Muscle layer of colon (tissue), 2 donors: ENCODE measurements at regions not wholly inside any gene's neighbourhood (a gene's known extent, or its start where the extent isn't known, plus 50 kb on each side); places are given as distances from the start of the nearest gene placed in this dataset.
"Not testable (repeated sequence)": the region's sequence is repeated elsewhere in the genome, so short reads cannot be mapped to it uniquely, and the experiment has no call there.

Experiments used
- H3K27ac ChIP-seq: one replicate; pipeline ENCODE4 v1.7.0; 2013; ENCODE audit warnings: low read depth, mild to moderate bottlenecking, low read length, moderate library complexity
- H3K27me3 ChIP-seq, 2 donors: one replicate each; pipeline ENCODE4 v1.7.0; 2013; ENCODE audit warnings: low read length in 2 of 2, mild to moderate bottlenecking in 2 of 2; ENCODE audit not compliant: insufficient read depth in 2 of 2, control insufficient read depth in 1 of 2
- H3K36me3 ChIP-seq: one replicate; pipeline ENCODE4 v1.7.0; 2013; ENCODE audit warnings: mild to moderate bottlenecking, low read length; ENCODE audit not compliant: insufficient read depth
- H3K4me1 ChIP-seq: one replicate; pipeline ENCODE4 v1.7.0; 2013; ENCODE audit warnings: mild to moderate bottlenecking, low read length; ENCODE audit not compliant: insufficient read depth
- H3K4me3 ChIP-seq, 2 donors: one replicate each; pipeline ENCODE4 v1.7.0; 2013; ENCODE audit warnings: low read length in 2 of 2, low read depth in 1 of 2, mild to moderate bottlenecking in 1 of 2, moderate library complexity in 1 of 2
- H3K9ac ChIP-seq: one replicate; pipeline ENCODE4 v1.7.0; 2013; ENCODE audit warnings: low read length
- H3K9me3 ChIP-seq: one replicate; pipeline ENCODE4 v1.7.0; 2013; ENCODE audit warnings: mild to moderate bottlenecking, low read length
- donor health status: abdominal sarcoma.
- donor health status: Adenocarcinoma of cecum.

DNA sequence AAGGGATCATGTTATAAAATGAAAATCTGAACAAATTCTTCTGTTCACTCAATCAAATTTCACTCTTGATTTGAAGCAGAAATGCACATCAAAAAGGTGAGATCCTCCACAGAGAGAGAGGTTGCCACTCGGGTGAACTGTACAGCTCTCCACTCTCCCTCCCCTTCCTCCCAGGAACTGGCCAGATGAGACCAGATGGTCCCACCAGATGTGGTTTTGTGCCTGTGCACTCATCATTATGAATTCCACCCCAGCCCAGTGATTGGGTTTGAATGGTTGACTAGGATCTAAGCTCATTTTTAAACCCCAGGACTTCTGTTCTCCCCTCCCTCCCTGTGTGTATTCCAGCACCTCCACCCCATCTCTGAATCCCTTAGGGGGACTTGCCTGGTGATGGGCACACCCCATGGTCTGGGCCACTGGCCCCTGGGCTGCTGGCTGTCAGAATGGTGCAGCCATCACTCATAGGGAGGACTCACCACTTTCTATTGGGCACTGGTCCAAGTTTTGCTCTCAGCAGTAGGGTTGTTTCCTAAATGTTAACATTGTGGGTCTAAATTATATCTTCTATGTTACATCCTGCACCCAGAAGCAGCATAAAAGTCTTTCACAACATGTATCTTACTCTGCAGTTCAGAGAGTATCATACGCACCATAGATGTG, 393.1 kb downstream of the TNS3 start:
- Histone ChIP-seq H3K4me1 (peaks cover 22% of the 10 kb centered on the region), H3K36me3 (no peaks in the 10 kb centered on the region), H3K27me3 (no peaks in the 10 kb centered on the region), H3K9ac (no peak overlapping the region), H3K4me3 (no peak overlapping the region), H3K9me3 (no peaks in the 10 kb centered on the region), H3K27ac (no peak overlapping the region)

DNA sequence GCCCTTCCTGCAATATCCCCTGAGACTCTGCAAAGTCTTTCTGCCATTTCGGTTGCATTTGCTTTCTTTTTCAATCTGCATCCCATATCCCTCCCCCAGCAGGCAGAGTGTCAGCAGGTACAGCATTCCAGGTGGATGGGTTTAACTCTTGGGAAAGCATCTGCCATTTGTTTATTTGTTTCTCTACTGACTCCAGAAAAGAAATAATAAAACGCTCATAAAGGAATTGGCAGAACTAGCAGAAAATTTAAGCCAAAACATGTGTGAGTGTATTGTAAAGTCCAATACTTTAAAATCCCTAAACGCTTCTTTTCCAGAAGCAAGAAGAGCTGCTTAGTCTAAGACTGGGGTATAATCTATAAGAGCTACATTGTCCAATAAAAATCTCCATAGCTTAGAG, 393.8 kb downstream of the TNS3 start:
- H3K9me3 ChIP-seq: no peaks in the 10 kb centered on the region
- H3K27ac ChIP-seq: no peak overlapping the region
- no peaks in the 10 kb centered on the region for H3K27me3 ChIP-seq
- peaks cover 28% of the 10 kb centered on the region for H3K4me1 ChIP-seq
- H3K36me3 ChIP-seq: no peaks in the 10 kb centered on the region
- no peak overlapping the region for H3K4me3 ChIP-seq
- H3K9ac ChIP-seq: no peak overlapping the region

DNA sequence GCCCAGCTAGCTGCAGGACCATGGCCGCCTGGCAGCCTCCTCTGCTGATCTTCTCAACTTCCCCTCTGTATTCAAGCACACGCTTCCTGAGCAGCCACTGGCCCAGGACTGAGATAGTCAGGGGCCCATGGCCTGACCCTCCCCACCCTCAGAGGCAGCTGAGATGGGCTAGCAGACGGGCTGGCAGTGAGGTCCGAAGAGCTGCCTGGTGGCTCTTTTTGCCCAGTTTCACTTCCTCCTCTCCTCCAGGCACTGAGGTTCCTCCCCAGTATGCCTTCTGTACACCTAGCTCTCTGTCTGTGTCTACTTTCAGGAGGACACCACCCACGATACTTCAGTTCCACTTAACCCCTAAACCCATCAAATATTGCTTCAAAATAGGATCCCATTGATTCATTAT, 395.6 kb downstream of the TNS3 start:
- H3K4me1 ChIP-seq: peaks cover 46% of the 10 kb centered on the region
- H3K9ac ChIP-seq: no peak overlapping the region
- H3K4me3 ChIP-seq: no peak overlapping the region
- H3K27me3 ChIP-seq: no peaks in the 10 kb centered on the region
- no peaks in the 10 kb centered on the region for H3K9me3 ChIP-seq
- H3K27ac ChIP-seq: no peak overlapping the region
- no peaks in the 10 kb centered on the region for H3K36me3 ChIP-seq

DNA sequence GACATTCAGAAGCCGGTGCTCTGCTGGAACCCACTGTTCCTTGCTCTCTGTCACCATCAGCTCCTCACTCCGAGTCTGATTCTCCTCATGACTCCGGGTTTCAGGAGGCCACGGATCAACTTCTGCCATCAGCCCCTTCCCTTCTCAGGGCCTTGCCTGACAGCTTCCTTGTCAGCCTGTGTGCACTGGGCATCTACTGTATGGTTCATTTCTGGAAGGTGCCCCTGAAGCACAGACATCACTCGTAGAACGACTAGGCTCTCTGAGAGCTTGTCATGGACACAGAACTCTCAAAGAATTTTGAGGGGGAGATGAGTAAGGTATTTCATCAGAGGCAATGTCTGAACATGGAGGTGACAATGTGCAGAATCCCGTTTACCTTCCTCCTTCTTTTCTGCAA, 396.1 kb downstream of the TNS3 start:
- Histone ChIP-seq H3K27ac (no peak overlapping the region), H3K36me3 (no peaks in the 10 kb centered on the region), H3K27me3 (no peaks in the 10 kb centered on the region), H3K9ac (no peak overlapping the region), H3K4me1 (peaks cover 51% of the 10 kb centered on the region), H3K4me3 (no peak overlapping the region), H3K9me3 (no peaks in the 10 kb centered on the region)

DNA sequence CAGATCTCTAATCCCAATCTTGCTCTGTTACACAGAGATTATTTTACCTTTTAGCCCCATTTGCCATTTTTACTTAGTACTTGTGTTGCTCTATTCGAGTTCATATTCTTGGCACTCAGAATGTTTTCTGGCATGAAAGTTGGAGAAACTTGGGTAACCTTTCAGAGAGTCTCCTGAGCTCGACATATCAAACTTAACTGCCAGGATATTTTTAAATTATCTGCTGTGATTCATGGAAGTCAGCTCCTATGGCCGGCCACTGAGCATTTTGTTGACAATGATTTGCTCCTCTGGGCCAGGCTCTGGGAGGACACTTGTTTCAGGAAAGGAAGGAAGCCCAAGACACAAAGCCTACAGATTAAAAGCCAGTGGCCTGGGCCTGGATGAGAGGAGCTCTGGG, 396.7 kb downstream of the TNS3 start:
- no peaks in the 10 kb centered on the region for H3K27me3 ChIP-seq
- H3K36me3 ChIP-seq: no peaks in the 10 kb centered on the region
- H3K27ac ChIP-seq: no peak overlapping the region
- no peak overlapping the region for H3K9ac ChIP-seq
- no peak overlapping the region for H3K4me3 ChIP-seq
- H3K9me3 ChIP-seq: no peaks in the 10 kb centered on the region
- peaks cover 57% of the 10 kb centered on the region for H3K4me1 ChIP-seq

DNA sequence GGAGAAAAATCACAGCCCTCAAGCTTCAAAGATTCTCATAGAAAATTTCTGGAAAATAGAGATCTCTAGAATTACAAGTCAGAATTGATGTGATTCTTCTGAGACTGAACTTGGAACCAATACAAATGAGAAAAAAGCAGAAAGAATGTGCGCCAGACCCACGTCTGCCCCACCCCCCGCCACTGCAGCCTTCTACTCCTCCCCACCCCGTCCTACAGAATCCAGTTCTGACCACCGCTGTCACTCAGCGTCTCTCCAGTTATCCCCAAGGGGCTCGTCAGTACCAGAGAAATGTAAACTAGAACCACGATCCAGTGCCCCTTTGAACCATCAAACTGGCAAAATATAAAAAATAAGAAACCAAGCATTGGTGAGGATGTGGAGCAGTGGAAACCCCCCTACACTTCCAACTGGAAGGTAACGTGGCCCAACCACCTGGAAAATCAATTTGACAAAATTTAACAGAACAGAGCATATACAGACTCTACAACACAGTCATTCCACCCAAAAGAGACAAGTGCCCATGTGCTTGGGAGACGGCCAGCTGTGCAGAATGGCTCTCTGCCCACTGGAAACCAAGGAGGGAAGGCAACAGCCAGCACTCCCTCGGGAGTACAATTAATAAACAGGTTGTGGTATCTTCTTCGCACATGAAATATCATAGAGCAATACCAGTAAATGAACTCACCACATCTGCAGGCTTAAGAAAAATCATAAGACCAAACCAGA, 397.9 kb downstream of the TNS3 start:
- no peaks in the 10 kb centered on the region for H3K9me3 ChIP-seq
- no peaks in the 10 kb centered on the region for H3K36me3 ChIP-seq
- peaks cover 57% of the 10 kb centered on the region for H3K4me1 ChIP-seq
- H3K27ac ChIP-seq: no peak overlapping the region
- no peak overlapping the region for H3K4me3 ChIP-seq
- H3K9ac ChIP-seq: no peak overlapping the region
- no peaks in the 10 kb centered on the region for H3K27me3 ChIP-seq

DNA sequence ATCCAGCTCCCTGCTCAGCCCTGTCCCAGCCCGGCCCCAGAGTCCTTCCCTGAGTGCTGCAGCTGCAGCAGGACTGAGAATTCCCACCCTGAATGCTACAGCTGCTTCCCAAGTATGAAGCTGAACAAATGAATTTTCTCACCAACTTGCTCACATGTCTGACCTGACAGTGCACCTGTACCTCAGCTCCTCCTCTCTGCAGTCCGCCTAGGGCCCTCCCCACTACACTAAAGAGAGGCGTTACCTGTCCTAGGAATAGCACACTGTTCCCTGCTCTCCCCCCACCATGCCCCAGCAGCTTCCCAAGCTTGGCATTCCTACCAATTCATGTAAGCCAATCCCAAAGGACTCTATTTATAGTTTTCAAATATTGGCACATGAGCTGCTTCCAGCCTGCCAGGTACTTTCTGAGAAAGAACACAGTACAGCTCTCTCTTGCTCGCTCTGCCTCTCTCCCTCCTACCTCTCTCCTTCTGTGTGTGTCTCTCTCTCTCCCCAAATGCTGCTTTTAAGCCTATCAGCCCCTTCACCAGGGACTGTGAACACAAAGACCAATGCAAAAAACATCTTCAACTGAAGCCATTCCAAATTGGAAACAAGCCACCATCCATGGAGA, 400.1 kb downstream of the TNS3 start:
- Histone ChIP-seq H3K27me3 (no peaks in the 10 kb centered on the region), H3K9me3 (no peaks in the 10 kb centered on the region), H3K9ac (no peak overlapping the region), H3K27ac (peak overlapping the region; percentile 19), H3K36me3 (no peaks in the 10 kb centered on the region), H3K4me3 (no peak overlapping the region), H3K4me1 (peaks cover 57% of the 10 kb centered on the region)

DNA sequence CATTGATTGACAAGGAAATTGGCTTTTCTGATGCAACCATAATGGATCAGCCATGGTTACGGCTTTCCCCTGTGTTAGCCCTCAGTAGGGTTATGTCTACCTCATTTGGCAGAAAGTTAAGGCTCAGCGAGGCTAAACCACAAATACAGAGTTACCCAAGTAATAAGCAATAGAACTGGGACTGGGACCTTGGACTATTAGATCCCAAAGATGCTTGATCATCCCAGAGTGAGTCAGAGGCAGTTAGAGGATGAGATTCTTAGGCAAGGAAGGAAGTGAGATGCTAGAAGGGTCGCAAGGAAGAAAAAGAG, 401.4 kb downstream of the TNS3 start:
- no peaks in the 10 kb centered on the region for H3K27me3 ChIP-seq
- no peaks in the 10 kb centered on the region for H3K9me3 ChIP-seq
- H3K36me3 ChIP-seq: no peaks in the 10 kb centered on the region
- H3K4me3 ChIP-seq: no peak overlapping the region
- peaks cover 50% of the 10 kb centered on the region for H3K4me1 ChIP-seq
- H3K27ac ChIP-seq: no peak overlapping the region
- no peak overlapping the region for H3K9ac ChIP-seq

DNA sequence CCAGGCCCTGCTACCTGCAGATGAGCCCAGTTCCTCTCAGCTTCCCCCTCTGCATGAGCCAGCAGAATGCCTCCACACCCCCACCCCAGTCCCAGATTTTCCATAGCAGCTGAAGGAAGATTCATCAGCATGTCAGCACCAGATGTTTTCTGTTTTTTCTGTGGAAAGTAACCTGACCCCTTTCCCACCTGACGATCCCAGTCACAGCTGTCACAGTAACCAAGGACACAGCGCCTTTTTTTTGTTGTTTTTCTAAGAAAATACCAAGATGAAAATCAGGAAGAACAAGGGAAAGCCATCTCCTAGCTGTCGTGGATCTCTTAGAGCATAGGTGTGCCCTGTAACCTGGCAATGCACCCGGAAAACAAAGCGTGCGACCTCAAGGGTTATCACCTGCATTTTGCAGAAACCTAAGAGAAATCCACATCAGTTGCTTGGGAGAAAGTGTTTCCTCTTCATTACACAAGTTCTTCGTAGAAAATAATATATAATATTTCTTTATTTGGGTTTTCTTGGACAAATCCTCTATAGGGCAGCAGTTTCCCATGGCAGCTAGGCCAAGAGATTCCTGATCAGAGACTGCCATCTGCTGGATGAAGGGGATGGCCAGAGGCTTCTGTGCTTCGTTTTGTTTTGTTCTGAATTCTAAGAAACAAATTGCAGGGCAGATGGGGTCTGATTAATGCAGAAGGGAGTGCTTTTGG, 401.9 kb downstream of the TNS3 start:
- peaks cover 45% of the 10 kb centered on the region for H3K4me1 ChIP-seq
- no peak overlapping the region for H3K9ac ChIP-seq
- H3K4me3 ChIP-seq: no peak overlapping the region

DNA sequence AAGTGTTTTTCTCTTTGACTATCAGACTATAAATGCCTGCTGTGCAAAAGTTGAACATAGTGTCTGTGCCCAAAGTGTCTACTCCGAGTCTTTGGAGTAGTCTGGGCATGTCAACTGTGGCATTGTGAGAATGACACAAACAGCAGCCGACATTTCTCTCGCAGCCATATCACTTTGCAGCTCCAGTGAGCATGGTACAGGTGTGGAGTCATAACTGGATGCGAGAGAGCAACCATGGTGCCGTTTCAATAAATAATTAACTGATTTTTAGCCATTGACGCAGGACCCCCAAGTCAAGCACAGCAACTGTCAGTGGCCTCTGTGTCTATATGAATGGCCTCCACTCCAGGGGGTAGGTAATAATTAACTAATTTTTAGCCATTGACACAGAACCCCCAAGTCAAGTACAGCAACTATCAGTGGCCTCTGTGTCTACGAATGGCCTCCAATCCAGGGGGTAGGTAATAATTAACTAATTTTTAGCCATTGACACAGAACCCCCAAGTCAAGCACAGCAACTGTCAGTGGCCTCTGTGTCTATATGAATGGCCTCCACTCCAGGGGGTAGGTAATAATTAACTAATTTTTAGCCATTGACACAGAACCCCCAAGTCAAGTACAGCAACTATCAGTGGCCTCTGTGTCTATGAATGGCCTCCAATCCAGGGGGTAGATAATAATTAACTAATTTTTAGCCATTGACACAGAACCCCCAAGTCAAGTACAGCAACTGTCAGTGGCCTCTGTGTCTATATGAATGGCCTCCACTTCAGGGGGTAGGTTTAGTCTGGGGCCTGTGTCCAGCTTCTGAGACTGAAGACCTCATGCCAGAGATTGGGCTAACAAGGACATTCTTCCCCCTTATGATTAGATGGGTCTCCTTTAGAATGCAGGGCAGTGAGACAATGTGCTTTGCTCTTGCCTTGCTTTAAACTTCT, 409.0 kb downstream of the TNS3 start:
- not testable (repeated sequence) for H3K36me3 ChIP-seq, H3K27me3 ChIP-seq, H3K4me3 ChIP-seq, H3K9me3 ChIP-seq, H3K9ac ChIP-seq, H3K4me1 ChIP-seq, H3K27ac ChIP-seq

More for the DNA sequence above, 401.9 kb downstream of the TNS3 start:
- no peaks in the 10 kb centered on the region for H3K27me3 ChIP-seq
- no peaks in the 10 kb centered on the region for H3K36me3 ChIP-seq
- H3K27ac ChIP-seq: no peak overlapping the region
- H3K9me3 ChIP-seq: no peaks in the 10 kb centered on the region

DNA sequence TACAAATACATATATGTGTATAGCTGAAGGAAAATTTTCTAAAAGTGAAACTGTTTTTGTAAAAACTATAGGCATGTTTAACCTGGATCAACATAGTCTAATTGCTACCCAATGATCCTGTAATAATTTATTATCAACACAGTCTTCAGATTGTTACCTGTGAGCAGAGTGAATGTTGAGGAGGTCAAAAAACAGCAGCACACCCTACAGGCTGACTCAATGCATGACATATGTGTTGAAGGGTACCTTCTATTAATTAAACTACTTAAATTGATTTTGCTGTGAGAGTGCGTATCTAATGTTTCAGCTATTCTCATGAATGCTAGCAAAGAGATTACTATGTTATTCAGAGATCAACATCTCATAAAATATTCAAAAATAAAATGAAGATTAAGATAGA, 411.4 kb downstream of the TNS3 start:
- H3K9ac ChIP-seq: no peak overlapping the region
- H3K9me3 ChIP-seq: no peaks in the 10 kb centered on the region
- H3K4me3 ChIP-seq: no peak overlapping the region
- no peaks in the 10 kb centered on the region for H3K27me3 ChIP-seq
- H3K4me1 ChIP-seq: no peaks in the 10 kb centered on the region
- no peaks in the 10 kb centered on the region for H3K36me3 ChIP-seq
- H3K27ac ChIP-seq: no peak overlapping the region
